IPS DF 4.7 (cell line): ENCODE measurements at regions not wholly inside any gene's neighbourhood (a gene's known extent, or its start where the extent isn't known, plus 50 kb on each side); places are given as distances from the start of the nearest gene placed in this dataset.

Source experiments
- DNase-seq: peaks from one replicate; pipeline ENCODE4 v3.0.0-alpha.2; 2013; ENCODE audit warnings: low spot score; ENCODE audit errors: extremely low read depth

DNA sequence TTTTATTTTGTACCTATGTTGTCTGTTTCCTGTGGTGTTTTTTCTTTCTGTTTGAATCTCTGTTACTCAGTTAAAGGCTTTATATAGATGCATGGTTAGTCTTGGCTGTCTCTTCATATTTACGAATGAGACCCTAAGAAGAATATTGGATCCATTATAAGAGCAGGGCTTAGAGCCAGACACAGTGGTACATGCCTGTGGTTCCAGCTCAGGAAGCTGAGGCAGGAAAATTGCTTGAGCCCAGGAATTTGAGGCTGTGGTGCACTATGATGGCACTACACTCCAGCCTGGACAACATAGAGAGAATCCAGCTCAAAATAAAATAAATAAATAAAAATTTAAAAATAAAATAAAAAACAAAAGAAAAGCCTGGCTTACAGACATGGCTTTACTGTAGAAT, 211.1 kb downstream of the SOD2 start:
- no peak for DNase-seq

DNA sequence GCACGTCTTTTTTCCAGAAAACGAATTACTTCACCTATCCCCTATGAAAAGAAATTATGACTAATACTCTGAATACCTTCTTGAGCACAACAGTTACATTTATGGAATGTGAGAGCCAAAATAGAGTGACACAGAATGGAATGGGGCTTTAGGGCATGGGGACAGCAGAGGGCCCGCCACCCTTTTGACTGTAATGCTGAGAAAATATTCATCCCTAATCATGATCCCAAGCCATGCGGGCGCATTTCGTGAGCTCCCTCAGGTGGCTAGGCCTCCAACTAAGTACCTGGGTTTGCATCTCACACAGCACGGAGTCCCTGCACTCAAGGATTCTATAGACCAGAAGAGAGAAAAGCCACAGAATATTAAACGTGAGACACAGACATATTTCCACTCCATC, 212.6 kb downstream of the SOD2 start:
- no peak for DNase-seq

DNA sequence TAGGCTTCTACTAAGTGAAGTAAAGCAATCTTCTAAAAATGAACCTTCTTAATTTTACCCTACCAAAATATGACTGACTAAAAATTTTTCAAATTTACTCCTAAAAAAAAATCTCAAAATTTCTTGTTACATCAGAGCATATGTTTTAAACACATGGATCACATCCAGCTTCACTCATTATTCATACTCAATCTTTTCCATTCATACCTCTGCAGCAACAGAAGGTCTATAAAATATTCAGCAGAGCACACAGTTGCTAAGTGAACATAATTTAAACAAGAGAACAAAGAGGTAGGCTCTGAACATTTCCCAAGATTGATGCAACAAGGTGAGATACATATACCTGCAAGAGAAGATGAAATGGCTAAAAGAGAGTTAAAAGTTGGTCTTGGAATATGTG, 213.9 kb downstream of the SOD2 start:
- no peak for DNase-seq

DNA sequence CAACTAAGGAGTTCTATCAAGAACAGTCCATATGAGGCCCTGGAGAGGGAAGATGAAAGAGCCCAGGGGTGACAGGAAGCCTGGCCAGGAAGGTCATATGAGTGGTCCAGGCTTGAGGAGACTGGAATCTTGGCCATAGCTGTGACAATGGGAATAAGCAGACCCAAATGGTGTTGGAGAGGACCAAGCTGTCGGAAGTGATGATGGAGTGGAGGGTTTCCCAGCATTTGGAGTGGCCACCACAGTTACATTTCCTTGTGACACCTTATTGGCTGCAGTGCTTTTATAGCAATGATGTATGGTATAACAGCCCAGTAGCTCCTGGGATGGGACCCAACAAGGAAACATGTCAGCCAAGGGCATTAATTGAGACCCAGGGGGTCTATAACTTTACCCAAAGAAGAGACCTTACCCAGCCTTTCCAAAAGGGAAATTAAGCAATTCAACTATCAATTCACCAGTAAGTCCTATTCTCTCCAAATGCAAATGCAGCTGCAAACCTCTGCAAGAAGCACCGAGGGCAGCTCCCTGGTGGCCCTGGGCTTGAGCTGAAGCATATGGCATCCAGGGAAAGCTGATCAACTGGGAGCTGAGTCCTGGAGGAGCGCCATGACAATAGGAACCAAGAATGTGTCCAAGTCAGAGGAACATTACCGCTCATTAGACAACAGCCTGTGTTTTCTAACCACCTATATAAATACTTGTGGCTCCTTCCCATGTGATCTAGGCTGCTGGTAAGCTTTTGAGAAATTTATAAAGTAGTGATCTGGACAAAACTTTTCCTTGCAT, 219.4 kb downstream of the SOD2 start:
- no peak for DNase-seq

DNA sequence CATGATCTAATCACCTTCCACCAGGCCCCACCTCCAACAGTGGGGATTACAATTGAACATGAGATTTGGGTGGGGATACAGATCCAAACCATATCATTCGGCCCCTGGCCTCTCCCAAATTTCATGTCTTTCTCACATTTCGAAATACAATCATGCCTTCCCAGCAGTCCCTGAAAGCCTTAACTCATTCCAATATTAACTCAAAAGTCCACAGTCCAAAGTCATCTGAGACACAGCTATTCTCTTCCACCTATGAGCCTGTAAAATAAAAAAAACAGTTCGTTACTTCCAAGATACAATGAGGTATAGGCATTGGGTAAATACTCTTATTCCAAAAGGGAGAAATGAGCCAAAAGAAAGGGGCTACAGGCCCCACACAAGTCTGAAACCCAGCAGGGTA, 222.6 kb downstream of the SOD2 start:
- DNase-seq, result no peak

DNA sequence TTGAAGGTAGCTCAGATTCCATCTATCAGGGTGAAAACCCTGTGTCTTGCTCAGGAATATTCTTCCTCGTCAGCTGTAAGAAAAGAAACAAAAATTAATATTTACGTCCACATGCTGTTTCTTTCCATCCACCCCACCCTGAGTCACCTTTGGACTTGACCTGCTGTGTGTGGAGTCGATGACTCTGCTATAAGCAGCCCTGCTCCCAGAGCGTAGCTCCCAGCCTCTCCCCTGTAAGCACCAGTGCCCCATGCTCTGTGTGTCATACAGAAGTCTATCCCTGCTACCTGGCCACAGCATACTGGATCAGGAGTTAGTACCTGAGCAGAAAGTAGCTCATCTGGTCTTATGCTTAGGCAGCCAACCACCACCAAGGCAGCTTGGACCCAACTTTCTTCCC, 223.6 kb downstream of the SOD2 start:
- DNase-seq, result no peak

DNA sequence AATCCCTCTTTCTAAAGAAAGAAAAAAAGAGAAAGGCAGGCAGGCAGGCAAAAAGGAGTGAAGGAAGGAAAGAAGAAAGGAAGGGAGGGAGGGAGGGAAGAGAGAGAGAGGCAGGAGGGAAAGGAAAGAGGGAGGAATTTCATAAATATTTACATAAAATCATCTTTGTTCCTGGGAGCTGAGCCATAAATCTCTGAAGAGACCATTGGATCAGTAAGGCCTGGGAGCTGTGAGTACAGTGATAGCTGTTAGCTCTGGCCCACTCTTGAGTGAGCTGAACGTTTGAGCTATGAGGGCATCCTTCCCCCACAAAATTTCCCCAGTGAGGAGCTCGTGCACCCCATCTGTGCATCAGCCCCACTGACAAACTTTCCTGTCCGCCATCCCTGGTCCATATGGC, 224.0 kb downstream of the SOD2 start:
- no peak for DNase-seq

DNA sequence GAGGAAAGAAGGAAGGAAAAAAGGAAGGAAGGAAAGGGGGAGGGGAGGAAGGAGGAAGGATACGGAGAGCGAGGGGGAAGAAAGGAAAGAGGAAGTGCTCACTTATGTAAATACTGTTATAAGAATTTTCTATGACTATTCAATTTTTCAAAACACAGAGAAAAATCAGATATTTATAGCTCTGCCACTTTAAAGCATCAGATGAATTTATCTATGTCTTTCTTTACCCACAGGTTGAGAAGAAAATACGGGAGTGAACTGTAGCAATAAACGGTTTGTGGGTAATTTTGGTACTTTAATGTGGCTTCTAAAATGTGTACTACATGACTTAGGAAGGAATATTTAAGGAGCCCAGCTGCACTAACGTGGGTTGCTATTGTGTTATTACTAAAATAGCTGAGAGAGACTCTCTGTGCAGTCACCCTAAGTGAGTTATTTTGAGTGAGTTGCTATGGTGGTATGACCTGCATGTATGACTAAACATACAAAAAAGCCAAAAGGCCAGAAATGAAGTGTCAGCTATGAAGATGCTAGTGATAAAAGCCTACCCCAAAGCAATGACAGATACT, 225.5 kb downstream of the SOD2 start:
- DNase-seq, result no peak

DNA sequence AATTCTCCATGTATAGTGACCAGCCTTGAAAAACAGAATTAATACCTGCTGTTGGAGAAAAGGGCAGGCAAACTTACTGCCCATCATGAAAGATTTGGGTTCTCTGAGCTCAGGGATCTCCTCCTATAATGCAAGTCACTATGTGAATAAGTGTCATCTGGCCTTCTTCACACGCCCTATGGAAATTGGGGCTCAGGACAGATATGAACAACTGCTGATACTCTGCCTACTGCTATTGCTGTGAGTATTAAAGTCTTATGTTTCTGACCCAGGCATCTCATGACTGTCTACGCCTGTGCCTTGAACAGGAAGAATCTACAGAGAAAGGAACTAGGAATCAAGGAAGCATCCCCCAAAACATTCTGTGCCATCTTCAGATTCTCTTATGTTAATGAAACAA, 226.1 kb downstream of the SOD2 start:
- DNase-seq, result no peak

DNA sequence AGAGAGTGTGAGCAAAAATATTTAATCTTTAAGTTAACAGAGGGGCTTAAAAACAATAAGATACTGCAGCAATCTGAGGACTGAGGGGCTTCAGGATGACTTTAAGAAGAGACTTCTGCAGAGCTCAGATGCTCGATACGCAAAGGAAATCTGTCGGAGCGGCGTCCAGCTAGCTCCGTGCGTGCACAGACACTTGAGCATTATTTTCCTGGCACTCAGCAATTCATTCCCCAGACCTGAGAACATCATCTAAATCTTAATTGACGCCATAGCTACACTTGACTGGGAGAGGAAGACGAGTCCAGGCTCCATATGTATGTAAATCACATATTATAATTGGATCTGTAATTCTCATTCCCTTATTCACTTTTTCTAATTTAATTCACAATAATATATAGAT, 228.2 kb downstream of the SOD2 start:
- no peak for DNase-seq

DNA sequence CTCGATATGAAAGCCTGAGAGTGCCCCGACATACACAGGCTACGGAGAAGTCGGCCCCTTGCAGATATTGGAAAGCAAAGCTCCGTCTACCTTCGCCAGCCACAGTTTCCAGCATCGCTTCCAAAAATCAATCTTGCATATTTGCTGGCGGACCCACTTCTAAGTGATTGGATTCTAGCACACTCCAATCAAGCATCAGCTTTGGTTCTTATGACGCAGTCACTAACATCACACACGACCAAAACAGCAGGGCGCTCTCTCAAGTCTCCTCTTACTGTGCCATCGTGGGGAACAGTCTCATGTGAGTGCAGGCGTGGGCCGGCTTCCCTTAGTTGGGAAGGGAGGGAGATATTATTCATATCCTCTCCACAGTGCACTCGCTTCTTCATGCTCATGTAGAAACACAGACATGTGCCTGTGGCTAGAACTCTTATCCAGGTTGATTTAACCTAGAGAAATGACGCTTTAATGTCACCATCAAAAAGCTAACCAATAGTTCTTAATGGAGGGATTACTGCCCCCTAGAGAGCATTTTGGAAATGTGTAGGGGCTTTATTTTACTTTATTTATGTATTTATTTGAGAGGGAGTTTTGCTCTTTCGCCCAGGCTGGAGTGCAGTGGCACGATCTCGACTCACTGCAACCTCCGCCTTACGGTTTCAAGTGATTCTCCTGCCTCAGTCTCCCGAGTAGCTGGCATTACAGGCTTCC, 229.8 kb downstream of the SOD2 start:
- no peak for DNase-seq

DNA sequence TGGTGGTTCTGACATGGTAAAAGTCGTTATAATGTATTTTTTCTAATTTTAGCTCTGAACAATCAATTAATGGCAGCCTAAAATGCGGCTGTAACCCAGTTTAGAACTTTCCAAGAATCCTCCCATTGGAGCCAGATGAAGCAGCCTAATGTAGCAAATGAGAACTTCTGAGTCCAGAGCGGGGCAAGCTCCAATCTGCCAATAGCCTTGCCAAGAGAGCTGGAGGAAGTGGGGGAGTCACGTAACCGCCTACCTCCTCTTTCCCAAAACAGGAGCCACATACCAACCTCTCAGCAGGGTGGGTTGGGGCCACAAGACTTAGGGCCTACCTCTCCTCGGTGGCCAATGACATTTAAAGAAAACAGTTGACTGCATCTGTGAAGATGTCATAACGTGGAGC, 230.6 kb downstream of the SOD2 start:
- DNase-seq, result no peak

DNA sequence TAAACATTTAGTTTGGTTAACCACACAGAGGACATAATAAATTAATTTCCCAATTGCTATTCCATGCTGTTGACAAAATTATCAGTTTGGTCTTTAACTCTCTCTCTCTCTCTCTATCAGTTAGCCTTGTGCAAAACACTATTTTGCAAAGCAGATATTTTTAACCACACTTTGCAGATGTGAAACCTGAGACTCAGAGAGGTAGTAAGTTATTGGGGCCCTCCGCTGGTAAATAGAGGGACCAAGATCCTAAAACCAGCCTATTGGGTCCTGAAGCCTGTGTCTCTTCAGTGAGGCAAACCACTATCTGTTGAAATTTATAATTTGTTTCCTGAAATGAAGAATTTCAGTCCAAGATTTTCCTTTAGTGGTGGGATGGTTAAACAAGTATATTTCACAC, 231.0 kb downstream of the SOD2 start:
- DNase-seq, result no peak

DNA sequence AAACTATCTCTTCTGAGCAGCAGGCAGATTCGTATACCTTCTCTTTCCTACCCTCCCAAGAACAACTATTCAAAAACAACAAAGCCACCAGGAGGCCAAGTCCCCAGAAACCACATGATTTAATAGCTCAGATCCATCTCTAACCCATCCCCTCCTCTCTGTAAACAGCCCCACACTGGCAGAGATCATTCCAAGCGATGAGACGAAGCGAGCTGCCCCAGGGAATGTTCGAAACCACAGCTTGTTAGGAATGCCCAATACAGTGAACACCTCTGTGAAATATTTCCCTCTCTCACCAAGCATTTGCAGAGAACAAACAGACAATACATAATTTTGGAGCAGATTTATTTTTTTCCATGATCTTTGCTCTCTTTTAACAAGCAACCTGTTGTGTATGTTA, 231.8 kb downstream of the SOD2 start:
- no peak for DNase-seq

DNA sequence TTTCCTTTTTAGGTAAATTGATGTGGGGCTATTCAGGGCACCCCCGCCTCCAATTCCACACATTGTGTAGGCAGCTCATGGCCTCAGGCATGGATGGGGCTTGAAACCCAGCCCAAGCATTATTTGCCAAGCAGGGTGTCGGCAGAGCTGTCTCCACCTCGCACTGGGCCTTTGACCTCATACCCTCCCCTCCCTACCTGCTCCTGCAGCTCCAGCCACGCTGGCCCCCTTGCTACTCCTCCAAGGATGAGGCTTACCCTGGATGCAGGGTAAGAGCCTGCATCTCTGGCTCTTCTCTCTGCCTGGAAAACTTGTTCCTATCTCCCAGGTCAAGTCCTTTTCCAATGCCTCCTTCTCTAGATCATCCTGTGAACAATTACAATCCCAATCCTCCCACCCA, 232.6 kb downstream of the SOD2 start:
- DNase-seq, result no peak

DNA sequence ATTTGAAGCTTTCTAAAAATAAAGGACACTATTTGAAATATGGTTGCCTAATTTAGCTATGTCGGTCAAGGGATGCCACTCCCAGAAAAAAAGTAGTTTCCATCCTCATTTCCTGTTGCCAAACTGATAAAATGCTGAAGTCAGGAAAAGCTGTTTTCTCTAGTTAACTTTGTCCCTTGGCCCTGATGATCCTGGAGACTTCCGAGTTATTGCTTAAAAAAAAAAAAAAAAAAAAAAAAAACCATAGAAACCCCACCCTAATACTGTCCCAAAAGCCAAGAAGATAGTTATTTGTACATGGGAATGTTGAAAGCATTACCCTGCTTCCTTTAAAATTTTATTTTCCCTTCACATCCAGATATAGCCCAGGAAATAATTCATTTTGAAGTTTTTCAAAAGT, 236.7 kb downstream of the SOD2 start:
- no peak for DNase-seq

DNA sequence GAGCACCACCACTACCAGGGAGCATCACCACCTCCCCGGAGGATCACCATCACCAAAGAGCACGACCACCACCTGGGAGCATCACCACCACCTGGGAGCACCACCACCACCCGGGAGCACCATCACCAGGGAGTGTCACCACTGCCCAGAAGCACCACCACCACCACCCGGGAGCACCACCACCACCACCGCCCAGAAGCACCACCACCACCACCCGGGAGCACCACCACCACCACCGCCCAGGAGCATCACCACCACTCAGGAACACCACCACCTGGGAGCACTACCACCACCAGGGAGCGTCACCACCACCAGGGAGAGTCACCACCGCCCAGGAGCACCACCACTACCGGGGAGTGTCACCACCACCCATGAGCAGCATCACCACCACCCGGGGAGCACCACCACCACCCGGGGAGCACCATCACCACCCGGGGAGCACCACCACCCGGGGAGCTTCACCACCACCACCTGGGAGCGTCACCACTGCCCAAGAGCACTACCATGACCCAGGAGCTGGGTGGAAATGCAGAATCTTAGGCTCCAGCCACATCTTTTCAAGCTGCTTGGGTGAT, 237.3 kb downstream of the SOD2 start:
- no peak for DNase-seq

DNA sequence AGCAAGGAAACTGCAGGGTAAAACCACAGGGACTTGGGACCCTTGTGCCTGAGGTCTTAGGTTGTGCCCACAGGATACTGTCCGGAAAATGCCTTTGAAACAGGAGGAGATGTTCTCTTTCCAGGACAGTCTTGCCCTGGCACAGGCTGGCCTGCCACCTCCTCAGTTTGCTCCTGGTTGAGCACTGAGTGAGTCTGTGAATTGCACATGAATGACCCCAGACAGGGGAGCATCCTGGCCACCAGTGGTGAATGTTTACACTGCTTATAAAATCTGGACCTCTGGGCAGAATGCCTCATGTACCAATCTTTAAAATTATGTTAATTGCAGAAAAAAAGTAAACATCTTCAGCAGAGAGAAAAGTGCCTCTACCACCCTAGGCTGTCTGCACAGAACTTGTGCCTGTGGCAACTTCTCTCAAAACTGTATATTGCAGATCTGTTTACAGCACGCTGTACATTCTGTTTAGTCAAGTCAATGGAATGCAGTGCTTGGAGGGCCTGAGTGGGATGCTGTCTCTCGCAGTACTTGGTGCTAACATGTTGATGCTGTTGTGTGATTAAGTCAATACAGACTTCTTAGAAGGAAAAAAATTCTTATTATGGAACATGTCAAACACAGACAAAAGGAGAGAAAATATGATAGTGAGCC, 242.1 kb downstream of the SOD2 start:
- DNase-seq, result no peak

DNA sequence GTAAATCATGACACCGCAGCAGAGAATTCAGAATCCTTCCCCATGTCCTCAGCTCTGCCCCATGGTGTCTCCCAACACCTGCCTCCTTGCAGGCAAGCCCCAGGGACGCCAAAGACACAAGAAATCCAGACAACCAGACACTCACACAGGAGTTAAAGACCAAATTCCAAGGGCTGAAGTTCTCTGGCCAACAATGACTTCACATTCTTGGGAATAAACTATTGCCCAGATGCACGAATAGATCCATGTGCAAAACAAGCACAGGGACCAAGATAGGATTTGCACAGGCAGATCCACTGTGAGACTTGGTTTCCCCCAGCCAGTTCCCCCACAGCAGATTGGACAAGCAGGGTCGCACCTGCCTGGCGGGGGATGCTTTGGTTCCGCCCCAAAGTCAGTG, 246.7 kb downstream of the SOD2 start:
- no peak for DNase-seq

DNA sequence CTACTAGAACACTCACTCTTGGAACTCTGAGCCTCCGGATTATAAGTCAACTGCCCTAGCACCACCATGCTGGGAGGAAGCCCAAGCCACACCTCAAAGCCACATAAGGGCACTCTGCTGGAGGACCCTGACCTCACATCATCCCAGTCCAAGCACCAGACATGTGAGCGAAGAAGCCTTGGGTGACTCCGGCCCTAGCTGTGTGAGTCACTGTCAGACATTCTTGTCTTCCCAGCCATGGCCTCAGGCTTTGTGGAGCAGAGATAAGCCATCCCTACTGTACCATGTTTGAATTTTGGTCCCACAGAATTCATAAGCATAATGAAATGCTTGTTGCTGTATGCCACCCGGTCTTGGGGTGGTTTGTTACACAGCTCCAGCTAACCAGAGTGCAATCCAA, 247.7 kb downstream of the SOD2 start:
- DNase-seq, result no peak

DNA sequence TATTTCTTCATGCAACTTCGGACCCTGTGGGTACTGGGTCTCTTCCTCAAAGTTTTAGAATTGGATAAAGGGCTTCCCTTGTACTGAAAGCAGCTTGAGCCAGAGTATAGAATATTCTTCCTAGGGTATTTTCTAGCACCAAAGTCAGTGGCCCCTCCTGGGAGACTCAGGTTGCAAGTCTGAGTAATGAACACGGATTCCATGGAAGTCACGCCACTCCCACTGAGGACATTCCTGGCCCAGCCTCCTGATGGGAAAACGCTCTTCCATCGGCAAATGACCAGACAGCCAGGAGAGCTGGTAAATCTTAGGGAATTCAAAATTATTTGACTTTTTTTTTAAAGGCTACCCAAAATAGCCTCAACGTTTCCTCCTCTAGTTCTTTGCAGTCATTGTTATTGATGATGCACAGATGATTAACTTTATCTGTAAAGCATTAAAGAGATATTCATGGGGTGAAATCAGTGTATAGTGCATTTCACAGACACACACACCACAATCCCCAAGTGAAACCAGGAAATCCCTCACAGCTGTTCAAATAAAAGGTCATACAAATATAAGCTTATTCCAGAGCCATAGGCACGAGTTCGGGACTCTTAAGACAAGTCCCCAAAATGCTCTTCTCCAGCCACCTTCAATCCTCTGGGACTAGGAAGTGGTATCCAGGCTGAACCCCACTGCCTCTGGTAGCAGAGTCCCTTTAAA, 248.8 kb downstream of the SOD2 start:
- DNase-seq, result no peak
